ENCODE measurements at regions not wholly inside any gene's neighbourhood (a gene's known extent, or its start where the extent isn't known, plus 50 kb on each side); places are given as distances from the start of the nearest gene placed in this dataset.

GRCh38 chr10:20485554-20485953, 411.6 kb downstream of the NEBL start:
- ChIA-PET POLR2A (no interaction called here), CTCF (no interaction called here)
- DNase-seq (ENCODE audit: low read depth in 1 of 2, low spot score in 1 of 2): no peak
- H3K4me3 ChIP-seq: no peak overlapping the region
- no peaks in the 10 kb centered on the region for H3K9me3 ChIP-seq
- H3K4me2 ChIP-seq: no peak overlapping the region
- H3K4me1 ChIP-seq: no peaks in the 10 kb centered on the region
- WGBS (ENCODE audit: missing lambda C conversion rate): 1% methylated on average over 3 of the region's 3 CpGs
- no peak for FAIRE-seq
- ATAC-seq: no peak
- no peak overlapping the region for H3K27ac ChIP-seq
- TF ChIP-seq, protein P1, sequence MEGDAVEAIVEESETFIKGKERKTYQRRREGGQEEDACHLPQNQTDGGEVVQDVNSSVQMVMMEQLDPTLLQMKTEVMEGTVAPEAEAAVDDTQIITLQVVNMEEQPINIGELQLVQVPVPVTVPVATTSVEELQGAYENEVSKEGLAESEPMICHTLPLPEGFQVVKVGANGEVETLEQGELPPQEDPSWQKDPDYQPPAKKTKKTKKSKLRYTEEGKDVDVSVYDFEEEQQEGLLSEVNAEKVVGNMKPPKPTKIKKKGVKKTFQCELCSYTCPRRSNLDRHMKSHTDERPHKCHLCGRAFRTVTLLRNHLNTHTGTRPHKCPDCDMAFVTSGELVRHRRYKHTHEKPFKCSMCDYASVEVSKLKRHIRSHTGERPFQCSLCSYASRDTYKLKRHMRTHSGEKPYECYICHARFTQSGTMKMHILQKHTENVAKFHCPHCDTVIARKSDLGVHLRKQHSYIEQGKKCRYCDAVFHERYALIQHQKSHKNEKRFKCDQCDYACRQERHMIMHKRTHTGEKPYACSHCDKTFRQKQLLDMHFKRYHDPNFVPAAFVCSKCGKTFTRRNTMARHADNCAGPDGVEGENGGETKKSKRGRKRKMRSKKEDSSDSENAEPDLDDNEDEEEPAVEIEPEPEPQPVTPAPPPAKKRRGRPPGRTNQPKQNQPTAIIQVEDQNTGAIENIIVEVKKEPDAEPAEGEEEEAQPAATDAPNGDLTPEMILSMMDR (IDR thresholded peaks at IDR 0.05): no peak
- TF ChIP-seq GATA3 (IDR thresholded peaks at IDR 0.05; ENCODE audit: borderline replicate concordance) (no peak), NPAS2 (CRISPR knock-in tag; IDR thresholded peaks at IDR 0.05; ENCODE audit: borderline replicate concordance) (no peak), HOXB13 (CRISPR knock-in tag; IDR thresholded peaks at IDR 0.05; ENCODE audit: low read depth) (no peak), ELK1 (IDR thresholded peaks at IDR 0.05; ENCODE audit: low read depth, low read length) (no peak), FOSB (CRISPR knock-in tag; IDR thresholded peaks at IDR 0.05) (no peak), PHF8 (IDR thresholded peaks at IDR 0.05; ENCODE audit: borderline replicate concordance, low read depth) (no peak), HEYL (CRISPR knock-in tag; IDR thresholded peaks at IDR 0.05) (no peak), CBX8 (IDR thresholded peaks at IDR 0.05) (no peak), FOSL2 (IDR thresholded peaks at IDR 0.05) (no peak), FOSL2 (CRISPR knock-in tag; IDR thresholded peaks at IDR 0.05) (no peak), MYC (IDR thresholded peaks at IDR 0.05; ENCODE audit: borderline replicate concordance, low read length) (no peak), CEBPB (IDR thresholded peaks at IDR 0.05) (no peak), SMC3 (IDR thresholded peaks at IDR 0.05) (no peak), NFE2L2 (conservative IDR thresholded peaks at IDR 0.05; ENCODE audit: low read length) (no peak), EHF (CRISPR knock-in tag; IDR thresholded peaks at IDR 0.05) (no peak), JUNB (IDR thresholded peaks at IDR 0.05) (no peak), RARB (CRISPR knock-in tag; IDR thresholded peaks at IDR 0.05) (no peak)
- TF ChIP-seq, protein P2, sequence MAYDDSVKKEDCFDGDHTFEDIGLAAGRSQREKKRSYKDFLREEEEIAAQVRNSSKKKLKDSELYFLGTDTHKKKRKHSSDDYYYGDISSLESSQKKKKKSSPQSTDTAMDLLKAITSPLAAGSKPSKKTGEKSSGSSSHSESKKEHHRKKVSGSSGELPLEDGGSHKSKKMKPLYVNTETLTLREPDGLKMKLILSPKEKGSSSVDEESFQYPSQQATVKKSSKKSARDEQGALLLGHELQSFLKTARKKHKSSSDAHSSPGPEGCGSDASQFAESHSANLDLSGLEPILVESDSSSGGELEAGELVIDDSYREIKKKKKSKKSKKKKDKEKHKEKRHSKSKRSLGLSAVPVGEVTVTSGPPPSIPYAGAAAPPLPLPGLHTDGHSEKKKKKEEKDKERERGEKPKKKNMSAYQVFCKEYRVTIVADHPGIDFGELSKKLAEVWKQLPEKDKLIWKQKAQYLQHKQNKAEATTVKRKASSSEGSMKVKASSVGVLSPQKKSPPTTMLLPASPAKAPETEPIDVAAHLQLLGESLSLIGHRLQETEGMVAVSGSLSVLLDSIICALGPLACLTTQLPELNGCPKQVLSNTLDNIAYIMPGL (CRISPR knock-in tag; IDR thresholded peaks at IDR 0.05; ENCODE audit: borderline replicate concordance): no peak

DNA sequence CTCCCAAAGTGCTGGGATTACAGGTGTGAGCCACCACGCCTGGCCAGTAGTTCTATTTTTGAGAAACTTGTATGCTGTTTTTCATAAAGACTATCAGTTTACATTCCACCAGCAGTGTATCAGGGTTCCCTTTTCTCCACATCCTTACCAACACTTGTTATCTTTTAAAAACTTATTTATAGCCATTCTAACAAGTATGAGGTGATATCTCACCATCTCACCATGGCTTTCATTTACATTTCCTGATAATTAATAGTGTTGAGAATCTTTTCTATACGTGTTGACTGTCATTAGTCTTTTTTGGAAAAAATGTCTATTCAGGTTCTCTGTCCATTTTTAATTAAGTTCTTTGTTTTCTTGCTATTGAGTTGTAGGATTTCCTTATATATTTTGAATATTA, 416.1 kb downstream of the NEBL start:
- Histone ChIP-seq H3K4me1 (no peaks in the 10 kb centered on the region), H3K4me3 (no peak overlapping the region), H3K9me3 (no peaks in the 10 kb centered on the region), H3K27ac (no peak overlapping the region), H3K4me2 (no peak overlapping the region)
- WGBS (ENCODE audit: missing lambda C conversion rate): 0% methylated on average over 2 of the region's 2 CpGs
- ChIA-PET CTCF (no interaction called here), POLR2A (no interaction called here)
- FAIRE-seq (no peak), ATAC-seq (no peak), DNase-seq (ENCODE audit: low read depth in 1 of 2, low spot score in 1 of 2) (no peak)
- TF ChIP-seq, protein P3, sequence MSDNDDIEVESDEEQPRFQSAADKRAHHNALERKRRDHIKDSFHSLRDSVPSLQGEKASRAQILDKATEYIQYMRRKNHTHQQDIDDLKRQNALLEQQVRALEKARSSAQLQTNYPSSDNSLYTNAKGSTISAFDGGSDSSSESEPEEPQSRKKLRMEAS (IDR thresholded peaks at IDR 0.05): no peak
- TF ChIP-seq, protein P2 (CRISPR knock-in tag; IDR thresholded peaks at IDR 0.05; ENCODE audit: borderline replicate concordance): no peak
- TF ChIP-seq FOSB (CRISPR knock-in tag; IDR thresholded peaks at IDR 0.05): no peak
- TF ChIP-seq PHF8 (IDR thresholded peaks at IDR 0.05; ENCODE audit: borderline replicate concordance, low read depth): no peak
- no peak for TF ChIP-seq ATOH8 (CRISPR knock-in tag; IDR thresholded peaks at IDR 0.05; ENCODE audit: low read depth)
- no peak for TF ChIP-seq ZC3H11A (IDR thresholded peaks at IDR 0.05)
- TF ChIP-seq ELK1 (IDR thresholded peaks at IDR 0.05; ENCODE audit: low read depth, low read length): no peak
- no peak for TF ChIP-seq RARB (CRISPR knock-in tag; IDR thresholded peaks at IDR 0.05)
- TF ChIP-seq POLR2A (IDR thresholded peaks at IDR 0.05; ENCODE audit: low read length): no peak
- TF ChIP-seq HOXB13 (CRISPR knock-in tag; IDR thresholded peaks at IDR 0.05; ENCODE audit: low read depth): no peak
- TF ChIP-seq ZSCAN20 (CRISPR knock-in tag; IDR thresholded peaks at IDR 0.05): no peak
- no peak for TF ChIP-seq EHF (CRISPR knock-in tag; IDR thresholded peaks at IDR 0.05)
- no peak for TF ChIP-seq RAD21 (conservative IDR thresholded peaks at IDR 0.05 in 1 of 2, IDR thresholded peaks at IDR 0.05 in 1 of 2)
- TF ChIP-seq NPAS2 (CRISPR knock-in tag; IDR thresholded peaks at IDR 0.05; ENCODE audit: borderline replicate concordance): no peak
- TF ChIP-seq RCOR1 (IDR thresholded peaks at IDR 0.05; ENCODE audit: low read depth, low read length): no peak
- TF ChIP-seq SREBF2 (IDR thresholded peaks at IDR 0.05): no peak

Data from A549 (cell line).